ENCODE measurements at regions not wholly inside any gene's neighbourhood (a gene's known extent, or its start where the extent isn't known, plus 50 kb on each side); places are given as distances from the start of the nearest gene placed in this dataset.

GRCh38 chr12:104834607-104835006, 123.5 kb downstream of the SLC41A2 start:
- Histone ChIP-seq H3K14ac (ENCODE audit: insufficient read depth, low read length) (no peak overlapping the region), H3K56ac (ENCODE audit: insufficient read length, low read depth, low read length) (no peak overlapping the region), H3T11ph (ENCODE audit: low read length) (no peak overlapping the region), H2BK120ac (ENCODE audit: low read depth, low read length, poor library complexity, severe bottlenecking) (no peak overlapping the region), H4K91ac (ENCODE audit: insufficient read length, low read depth, low read length) (no peak overlapping the region), H3K23me2 (ENCODE audit: insufficient read length, low read depth, low read length, poor library complexity, severe bottlenecking) (no peaks in the 10 kb centered on the region), H2AFZ (ENCODE audit: low read length) (no peak overlapping the region), H3K9ac (ENCODE audit: extremely low read depth, insufficient read length, low read length) (no peak overlapping the region), H3K27ac (ENCODE audit: insufficient read length, low read depth, low read length) (no peak overlapping the region), H2BK15ac (ENCODE audit: low read depth, low read length) (no peak overlapping the region), H4K8ac (replicated peaks; ENCODE audit: insufficient read length, low read depth, low read length) (no peak overlapping the region), H2AK5ac (ENCODE audit: insufficient read length, low read length) (no peak overlapping the region), H2BK20ac (ENCODE audit: low read depth, low read length, poor library complexity, severe bottlenecking) (no peak overlapping the region), H3K27me3 (ENCODE audit: insufficient read depth, low read length) (no peaks in the 10 kb centered on the region), H3K4ac (ENCODE audit: low read depth, low read length) (no peak overlapping the region), H4K5ac (ENCODE audit: insufficient read length, low read depth, low read length) (no peak overlapping the region), H3K4me2 (ENCODE audit: insufficient read depth, insufficient read length, low read length) (no peak overlapping the region), H3K9me3 (ENCODE audit: control insufficient read depth, low read depth, low read length) (no peaks in the 10 kb centered on the region), H3K4me1 (ENCODE audit: insufficient read depth, low read length) (no peaks in the 10 kb centered on the region), H2BK12ac (ENCODE audit: insufficient read length, low read depth, low read length) (no peak overlapping the region), H4K20me1 (ENCODE audit: control insufficient read depth, insufficient read depth, insufficient read length) (no peaks in the 10 kb centered on the region), H3K79me2 (ENCODE audit: insufficient read depth, low read length) (no peaks in the 10 kb centered on the region), H3K23ac (ENCODE audit: insufficient read length, low read depth, low read length) (no peak overlapping the region), H3K79me1 (ENCODE audit: insufficient read depth, low read depth, low read length, poor library complexity, severe bottlenecking) (no peaks in the 10 kb centered on the region), H3K18ac (ENCODE audit: insufficient read length, low read depth, low read length) (no peak overlapping the region), H2BK5ac (ENCODE audit: insufficient read length, low read length) (no peak overlapping the region)
- Mint-ChIP-seq H3K4me1 (no peaks in the 10 kb centered on the region), H3K4me3 (no peak overlapping the region), H3K36me3 (ENCODE audit: insufficient read depth in 1 of 3, low read depth in 3 of 3) (no peaks in the 10 kb centered on the region), H3K9me3 (no peaks in the 10 kb centered on the region), H3K27ac (no peak overlapping the region), H3K27me3 (ENCODE audit: low read depth) (no peaks in the 10 kb centered on the region; the same call in 1 of the 2 replicates)
- no peak for DNase-seq
- TF ChIP-seq CTCF (conservative IDR thresholded peaks at IDR 0.05), result no peak
